HG02588 (cell line): ENCODE measurements at regions not wholly inside any gene's neighbourhood (a gene's known extent, or its start where the extent isn't known, plus 50 kb on each side); places are given as distances from the start of the nearest gene placed in this dataset.
"Not testable (repeated sequence)": the region's sequence is repeated elsewhere in the genome, so short reads cannot be mapped to it uniquely, and the experiment has no call there.

Experiments
- ATAC-seq: cut with Tn5 transposase; IDR thresholded peaks from one replicate; pipeline ENCODE4 v1.9.1; 2021; ENCODE audit warnings: mild to moderate bottlenecking, moderate library complexity; ENCODE audit not compliant: unreplicated experiment

- peak; percentile 44 for ATAC-seq
Measured at GRCh38 chr2:89833116-89833779, 1141.8 kb downstream of the RPIA start.

DNA sequence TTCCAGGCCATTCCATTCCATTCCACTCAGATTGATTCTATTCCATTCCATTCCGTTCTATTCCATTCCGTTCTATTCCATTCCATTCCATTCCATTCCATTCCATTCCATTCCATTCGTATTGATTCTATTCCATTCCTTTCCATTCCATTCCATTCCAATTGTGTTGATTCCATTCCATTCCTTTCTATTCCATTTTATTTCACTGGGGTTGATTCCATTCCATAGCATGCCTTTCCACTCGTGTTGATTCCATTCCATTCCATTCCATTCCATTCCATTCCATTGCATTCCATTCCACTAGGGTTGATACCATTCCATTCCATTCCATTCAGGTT lies 1142.3 kb downstream of the RPIA start:
- no peak for ATAC-seq

DNA sequence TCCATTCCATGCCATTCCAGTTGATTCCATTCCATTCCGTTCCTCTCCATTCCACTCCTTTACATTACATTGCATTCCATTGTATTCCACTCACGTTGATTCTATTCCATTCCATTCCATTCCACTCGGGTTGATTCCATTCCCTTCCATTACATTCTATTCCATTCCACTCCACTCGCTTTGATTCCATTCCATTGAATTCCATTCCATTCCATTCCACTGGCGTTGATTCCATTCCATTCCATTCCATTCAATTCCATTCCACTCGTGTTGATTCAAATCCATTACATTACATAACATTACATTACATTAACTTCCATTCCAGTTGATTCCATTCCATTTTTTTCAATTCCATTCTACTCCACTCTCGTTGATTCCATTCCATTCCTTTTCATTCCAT lies 1142.8 kb downstream of the RPIA start:
- ATAC-seq = no peak

- ATAC-seq = peak; percentile 31
Measured at GRCh38 chr2:89836326-89836725, 1144.9 kb downstream of the RPIA start.

DNA sequence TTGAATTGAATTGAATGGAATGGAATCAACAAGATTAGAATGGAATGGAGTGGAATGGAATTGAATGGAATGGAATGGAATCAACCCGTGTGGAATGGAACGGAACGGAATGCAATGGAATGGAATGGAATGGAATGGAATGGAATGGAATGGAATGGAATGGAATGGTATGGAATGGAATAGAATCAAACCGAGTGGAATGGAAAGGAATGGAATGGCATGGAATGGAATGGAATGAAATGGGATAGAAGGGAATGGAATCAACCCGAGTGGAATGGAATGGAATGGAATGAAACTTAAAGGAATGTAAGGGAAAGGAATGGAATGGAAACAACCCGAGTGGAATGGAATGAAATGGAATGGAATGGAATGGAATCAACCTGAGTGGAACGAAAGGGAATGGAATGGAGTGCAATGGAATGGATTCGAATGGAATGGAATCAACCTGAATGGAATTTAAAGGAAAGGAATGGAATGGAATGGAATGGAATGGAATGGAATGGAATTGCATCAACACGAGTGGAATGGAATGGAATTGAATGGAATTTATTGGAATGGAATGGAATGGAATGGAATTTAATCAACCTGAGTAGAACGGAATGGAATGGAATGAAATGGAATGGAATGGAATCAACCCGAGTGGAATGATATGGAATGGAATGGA lies 1146.6 kb downstream of the RPIA start:
- ATAC-seq = no peak

GRCh38 chr2:89840175-89840574 lies 1148.7 kb downstream of the RPIA start:
- ATAC-seq = not testable (repeated sequence)

- ATAC-seq = not testable (repeated sequence)
Measured at GRCh38 chr2:89840781-89841475, 1149.5 kb downstream of the RPIA start.

DNA sequence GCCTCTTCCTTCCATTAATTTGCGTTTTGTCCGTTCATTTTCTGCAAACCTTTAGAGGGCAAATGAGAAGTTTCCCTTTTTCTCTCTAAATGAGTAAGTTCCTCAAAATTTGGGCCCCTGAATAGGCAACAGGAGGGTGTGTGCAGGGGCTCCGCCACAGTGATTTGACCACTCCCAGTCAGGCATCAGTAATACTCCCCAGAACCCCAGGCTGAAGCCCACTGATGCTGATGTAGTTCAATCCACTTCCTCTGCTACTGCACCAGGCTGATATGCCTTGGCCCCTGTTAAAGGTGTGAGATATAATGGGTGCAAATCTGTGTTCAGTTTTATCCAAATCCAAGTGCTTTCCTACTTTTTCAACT lies 1150.0 kb downstream of the RPIA start:
- ATAC-seq = no peak

DNA sequence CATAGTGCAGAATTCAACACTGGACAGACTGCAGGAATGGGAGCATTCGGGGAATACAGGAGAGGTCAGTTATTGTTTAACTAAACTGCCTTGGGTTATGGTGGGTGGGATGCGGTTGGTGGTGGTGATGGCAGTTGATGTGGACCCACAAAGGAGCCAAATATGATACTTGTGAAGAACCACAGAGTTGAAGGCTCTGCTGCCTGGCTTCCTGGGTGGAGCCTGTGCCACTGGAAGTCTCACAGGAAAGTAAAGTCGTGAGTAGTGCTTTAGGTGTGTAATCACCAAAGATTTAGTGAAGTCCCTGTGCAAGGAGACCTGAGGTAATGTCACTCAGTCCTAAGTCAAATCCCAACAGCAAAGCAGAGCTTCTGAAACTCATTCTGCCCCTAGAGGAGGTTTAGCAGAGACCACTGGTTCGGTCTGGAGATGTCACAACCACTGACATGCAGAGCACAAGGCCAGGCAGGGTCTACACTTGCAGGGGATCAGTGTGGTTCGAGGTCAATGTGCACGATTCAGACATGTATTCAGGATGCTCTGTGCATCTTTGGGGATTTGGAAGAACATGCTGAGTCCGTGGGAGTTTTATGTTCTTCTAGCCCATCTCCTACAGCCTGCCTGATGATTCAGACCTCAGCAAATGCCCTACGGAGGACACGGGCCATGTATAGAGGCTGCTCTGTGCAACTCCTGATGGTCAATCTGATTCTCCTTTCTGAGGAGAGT lies 1150.9 kb downstream of the RPIA start:
- no peak for ATAC-seq

- ATAC-seq = no peak
Measured at GRCh38 chr2:89844221-89844943, 1152.9 kb downstream of the RPIA start.

GRCh38 chr2:89845532-89845931 lies 1154.1 kb downstream of the RPIA start:
- no peak for ATAC-seq

- no peak for ATAC-seq
Measured at GRCh38 chr2:89848114-89848513, 1156.6 kb downstream of the RPIA start.

DNA sequence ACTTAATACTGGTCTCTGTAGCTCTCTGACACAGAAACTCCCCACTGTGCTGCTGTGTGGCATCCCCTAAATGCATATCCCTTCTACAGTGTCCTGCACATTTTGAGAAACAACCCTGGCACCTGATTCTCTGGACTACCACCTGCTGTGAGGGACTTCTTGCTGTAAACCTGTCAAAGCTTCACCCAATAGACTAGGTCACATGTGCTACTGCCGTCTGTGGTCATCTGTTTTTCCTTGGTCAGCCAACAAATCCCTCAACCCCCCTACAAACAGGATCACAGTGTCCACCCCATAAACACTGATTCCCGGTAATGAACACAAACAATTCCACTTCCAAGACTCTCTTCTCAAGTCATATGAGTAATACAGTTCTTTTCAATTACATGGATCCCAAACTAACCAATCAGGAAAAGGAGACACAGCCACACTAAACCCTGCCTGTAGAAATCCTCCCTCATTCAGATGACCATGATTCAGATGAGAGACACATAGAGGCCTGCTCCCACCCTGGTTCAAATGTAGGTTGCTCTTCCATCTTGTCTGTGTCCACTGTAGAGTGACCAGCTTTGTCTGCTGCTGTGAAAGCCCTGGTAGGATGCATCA lies 1157.4 kb downstream of the RPIA start:
- ATAC-seq = no peak

- ATAC-seq = no peak
Measured at GRCh38 chr2:89849731-89850130, 1158.3 kb downstream of the RPIA start.

- no peak for ATAC-seq
Measured at GRCh38 chr2:89850481-89850880, 1159.0 kb downstream of the RPIA start.

DNA sequence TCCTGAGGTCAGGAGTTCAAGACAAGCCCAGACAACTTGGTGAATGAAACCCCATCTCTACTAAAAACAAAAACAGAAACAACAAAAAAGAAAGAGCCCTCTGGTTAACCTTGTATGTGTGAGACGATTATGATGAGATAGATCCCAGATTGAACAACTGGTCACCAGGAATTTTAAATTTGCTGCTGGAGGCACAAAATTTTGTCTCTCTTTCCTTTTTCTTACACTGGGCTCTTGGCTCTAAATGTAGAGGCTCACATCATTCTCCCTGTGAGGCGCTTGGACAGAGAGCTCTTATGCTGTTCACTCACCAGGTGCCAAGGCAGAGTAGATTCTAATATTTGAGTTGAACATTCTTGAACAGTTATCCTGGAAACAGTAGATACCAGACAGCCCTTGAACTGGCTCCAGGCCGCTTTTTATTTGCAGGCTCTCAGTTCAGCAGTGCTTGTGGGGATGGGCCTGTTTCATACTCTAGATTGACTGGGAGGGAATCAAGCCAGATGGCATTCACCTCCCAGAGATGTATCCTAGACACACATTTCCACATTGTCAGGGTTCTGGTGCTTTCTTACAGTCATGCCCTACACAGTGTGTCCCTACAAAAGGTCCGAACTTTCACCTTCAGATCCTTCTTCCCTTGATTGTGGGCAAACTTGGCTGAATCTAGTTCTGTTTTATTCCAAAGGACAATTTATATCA lies 1159.6 kb downstream of the RPIA start:
- ATAC-seq = no peak

DNA sequence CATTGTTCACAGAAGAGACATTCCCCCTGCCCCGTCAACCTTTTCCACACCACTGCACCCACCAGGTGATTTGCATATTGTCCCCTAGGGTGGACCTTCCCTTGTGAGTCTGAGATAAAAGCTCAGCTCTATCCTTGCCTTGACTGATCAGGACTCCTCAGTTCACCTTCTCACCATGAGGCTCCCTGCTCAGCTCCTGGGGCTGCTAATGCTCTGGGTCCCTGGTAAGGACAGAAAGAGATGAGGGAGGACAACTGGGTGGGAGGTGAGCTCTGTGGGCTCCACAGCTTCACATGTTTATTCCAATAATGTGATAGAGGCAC lies 1160.1 kb downstream of the RPIA start:
- no peak for ATAC-seq

DNA sequence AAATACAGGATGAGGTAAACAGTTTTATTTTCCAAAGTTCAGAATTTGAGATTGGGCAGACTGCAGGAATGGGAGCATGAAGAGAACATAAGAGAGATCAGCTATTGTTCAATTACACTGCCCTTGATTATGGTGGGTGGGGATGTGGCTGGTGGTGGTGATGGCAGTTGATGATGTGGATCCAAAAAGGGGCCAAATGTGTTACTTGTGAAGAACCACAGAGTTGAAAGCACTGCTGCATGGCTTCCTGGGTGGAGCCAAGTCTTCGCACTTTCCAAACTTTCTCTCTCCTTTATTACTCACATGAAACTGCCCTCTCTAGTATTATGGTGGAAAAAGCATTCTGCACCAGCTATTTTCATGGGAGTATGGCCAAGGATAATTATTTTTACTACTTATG lies 1162.0 kb downstream of the RPIA start:
- ATAC-seq = not testable (repeated sequence)

- ATAC-seq = not testable (repeated sequence)
Measured at GRCh38 chr2:89855752-89856151, 1164.3 kb downstream of the RPIA start.

DNA sequence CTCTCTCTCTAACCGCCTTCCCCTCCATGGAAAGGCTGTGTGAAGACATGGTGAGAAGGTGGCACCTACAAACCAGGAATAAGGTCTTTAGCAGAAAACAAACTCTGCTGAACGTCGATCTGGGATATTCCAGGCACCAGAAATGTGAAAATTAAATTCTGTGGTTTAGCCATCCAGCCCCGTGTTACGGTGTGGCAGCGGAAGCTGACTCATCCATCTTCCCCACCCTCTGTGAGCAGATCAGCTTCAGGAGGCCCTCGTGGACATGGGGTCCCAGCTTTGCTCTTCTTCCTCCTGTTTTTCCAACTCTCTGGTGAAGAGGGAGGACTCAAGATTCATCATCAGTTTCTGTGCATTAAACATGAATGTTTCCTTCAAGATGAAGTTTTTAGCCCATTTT lies 1164.8 kb downstream of the RPIA start:
- not testable (repeated sequence) for ATAC-seq
